Naive thymus-derived CD8-positive, alpha-beta T cell (primary cell): ENCODE measurements at regions not wholly inside any gene's neighbourhood (a gene's known extent, or its start where the extent isn't known, plus 50 kb on each side); places are given as distances from the start of the nearest gene placed in this dataset.
"Not testable (repeated sequence)": the region's sequence is repeated elsewhere in the genome, so short reads cannot be mapped to it uniquely, and the experiment has no call there.

Source experiments
- ATAC-seq, 2 donors: fragments of 150-1000 bp; cut with Tn5 transposase in 1 of 2; sonication (Bioruptor Pico), chemical (Tn5 transposase) in 1 of 2; 1 replicate in 1 of 2; 2 replicates in 1 of 2; pipeline ENCODE4 v1.10.0; 2021; ENCODE audit warnings: mild to moderate bottlenecking in 2 of 2, moderate library complexity in 2 of 2
- POLR2A ChIA-PET: fragments of 350-600 bp; sonication (Branson Sonifier 250); formaldehyde crosslinking; loops from one replicate; lab custom pipeline; 2021; ENCODE audit warnings: antibody characterized with exemption; lab: Charles Lee
- DNase-seq, 10 donors: peaks; one replicate each; pipeline versions ENCODE4 v3.0.0 to v3.0.0-alpha.2; 2020 to 2022
- H3K27ac Mint-ChIP-seq, 10 donors: one replicate each; pipeline ENCODE4 v1.8.0; 2020 to 2022; ENCODE audit warnings: mild to moderate bottlenecking in 10 of 10, mixed read lengths in 10 of 10, moderate library complexity in 4 of 10, inconsistent platforms in 1 of 10
- H3K27me3 Mint-ChIP-seq, 5 donors: one replicate each; pipeline ENCODE4 v1.8.0; 2021 to 2022; ENCODE audit warnings: mixed read lengths in 5 of 5
- H3K36me3 Mint-ChIP-seq, 3 donors: one replicate each; pipeline ENCODE4 v1.8.0; 2020 to 2022; ENCODE audit warnings: mixed read lengths in 3 of 3, mild to moderate bottlenecking in 2 of 3, inconsistent platforms in 1 of 3
- H3K4me1 Mint-ChIP-seq, 4 donors: one replicate each; pipeline ENCODE4 v1.8.0; 2021 to 2022; ENCODE audit warnings: mixed read lengths in 4 of 4
- H3K4me3 Mint-ChIP-seq, 10 donors: one replicate each; pipeline ENCODE4 v1.8.0; 2020 to 2022; ENCODE audit warnings: mild to moderate bottlenecking in 10 of 10, mixed read lengths in 10 of 10, moderate library complexity in 6 of 10, inconsistent platforms in 1 of 10
- H3K9me3 Mint-ChIP-seq, 9 donors: one replicate each; pipeline ENCODE4 v1.8.0; 2020 to 2022; ENCODE audit warnings: mixed read lengths in 9 of 9, mild to moderate bottlenecking in 3 of 9, inconsistent platforms in 1 of 9, moderate library complexity in 1 of 9

- no peaks in the 10 kb centered on the region for H3K36me3 Mint-ChIP-seq
- ATAC-seq = no peak
- POLR2A ChIA-PET = interaction anchor here (0.7 kb wide), 1 partner anchor 509 kb away, joined by 3 read pairs; no protein-coding TSS in a partner anchor
- peaks cover 0 to 4% (median 0%) of the 10 kb centered on the region in 9 donors for H3K9me3 Mint-ChIP-seq
- no peak overlapping the region for H3K4me3 Mint-ChIP-seq
- no peak for DNase-seq
- H3K27ac Mint-ChIP-seq = no peak overlapping the region
- peaks cover 44 to 78% (median 60%) of the 10 kb centered on the region in 5 donors for H3K27me3 Mint-ChIP-seq
- peaks cover 2 to 5% (median 3%) of the 10 kb centered on the region in 4 donors for H3K4me1 Mint-ChIP-seq
Measured at GRCh38 chr10:100647928-100648327, 97.5 kb upstream of the PAX2 start.

GRCh38 chr10:100650693-100651092, 94.7 kb upstream of the PAX2 start:
- peaks cover 0 to 2% (median 1%) of the 10 kb centered on the region in 3 donors for H3K36me3 Mint-ChIP-seq
- peaks cover 15 to 27% (median 20%) of the 10 kb centered on the region in 4 donors for H3K4me1 Mint-ChIP-seq
- peaks cover 49 to 93% (median 69%) of the 10 kb centered on the region in 5 donors for H3K27me3 Mint-ChIP-seq
- no peak overlapping the region for H3K27ac Mint-ChIP-seq
- no peak overlapping the region for H3K4me3 Mint-ChIP-seq
- DNase-seq = no peak
- no peak for ATAC-seq
- POLR2A ChIA-PET = no interaction called here
- H3K9me3 Mint-ChIP-seq = peaks cover 0 to 4% (median 0%) of the 10 kb centered on the region in 9 donors

- POLR2A ChIA-PET, H3K27ac Mint-ChIP-seq: not testable (repeated sequence)
- H3K4me1 Mint-ChIP-seq = peaks cover 18 to 30% (median 24%) of the 10 kb centered on the region in 4 donors
Measured at GRCh38 chr10:100651099-100651498, 94.3 kb upstream of the PAX2 start.

GRCh38 chr10:100651916-100652315, 93.5 kb upstream of the PAX2 start:
- no peak overlapping the region for H3K4me3 Mint-ChIP-seq
- peaks cover 45 to 87% (median 61%) of the 10 kb centered on the region in 5 donors for H3K27me3 Mint-ChIP-seq
- no peak for DNase-seq
- POLR2A ChIA-PET = no interaction called here
- H3K36me3 Mint-ChIP-seq = peaks cover 0 to 2% (median 2%) of the 10 kb centered on the region in 3 donors
- ATAC-seq = no peak
- no peak overlapping the region for H3K27ac Mint-ChIP-seq
- peaks cover 18 to 31% (median 24%) of the 10 kb centered on the region in 4 donors for H3K4me1 Mint-ChIP-seq
- peaks cover 0 to 4% (median 0%) of the 10 kb centered on the region in 9 donors for H3K9me3 Mint-ChIP-seq

More at GRCh38 chr10:100651099-100651498, 94.3 kb upstream of the PAX2 start:
- not testable (repeated sequence) for H3K36me3 Mint-ChIP-seq, H3K9me3 Mint-ChIP-seq, ATAC-seq, H3K4me3 Mint-ChIP-seq, DNase-seq
- peaks cover 49 to 93% (median 68%) of the 10 kb centered on the region in 5 donors for H3K27me3 Mint-ChIP-seq

- no peak for ATAC-seq
- Mint-ChIP-seq H3K9me3 (peaks cover 0 to 4% (median 0%) of the 10 kb centered on the region in 9 donors), H3K4me3 (peak overlapping the region in 5 of 10 donors; percentile 3 to 55 (median 23)), H3K4me1 (peaks cover 18 to 31% (median 26%) of the 10 kb centered on the region in 4 donors), H3K27me3 (peaks cover 50 to 87% (median 62%) of the 10 kb centered on the region in 5 donors), H3K36me3 (peaks cover 0 to 2% (median 2%) of the 10 kb centered on the region in 3 donors), H3K27ac (no peak overlapping the region)
- no peak for DNase-seq
- POLR2A ChIA-PET = no interaction called here
Measured at GRCh38 chr10:100652406-100653135, 92.8 kb upstream of the PAX2 start.

- H3K4me3 Mint-ChIP-seq = peak overlapping the region; percentile 27 to 87 (median 68)
- peaks cover 0 to 5% (median 0%) of the 10 kb centered on the region in 9 donors for H3K9me3 Mint-ChIP-seq
- DNase-seq = no peak
- H3K4me1 Mint-ChIP-seq = peaks cover 18 to 31% (median 26%) of the 10 kb centered on the region in 4 donors
- H3K36me3 Mint-ChIP-seq = peaks cover 0 to 2% (median 2%) of the 10 kb centered on the region in 3 donors
- peak overlapping the region in 1 of 10 donors; percentile 72 for H3K27ac Mint-ChIP-seq
- ATAC-seq = no peak
- POLR2A ChIA-PET = no interaction called here
- H3K27me3 Mint-ChIP-seq = peaks cover 53 to 87% (median 64%) of the 10 kb centered on the region in 5 donors
Measured at GRCh38 chr10:100653238-100653956, 92.0 kb upstream of the PAX2 start.

- peaks cover 52 to 87% (median 62%) of the 10 kb centered on the region in 5 donors for H3K27me3 Mint-ChIP-seq
- DNase-seq (peak in 4 of 10 donors; percentile 4 to 15 (median 12)), ATAC-seq (peak; percentile 56 to 57)
- peak overlapping the region in 2 of 10 donors; percentile 5 to 18 for H3K27ac Mint-ChIP-seq
- peaks cover 0 to 5% (median 0%) of the 10 kb centered on the region in 9 donors for H3K9me3 Mint-ChIP-seq
- H3K4me1 Mint-ChIP-seq = peaks cover 21 to 31% (median 27%) of the 10 kb centered on the region in 4 donors
- POLR2A ChIA-PET = interaction anchor here (0.5 kb wide), 1 partner anchor 11 kb away, joined by 3 read pairs; no protein-coding TSS in a partner anchor
- H3K36me3 Mint-ChIP-seq = peaks cover 0 to 2% (median 2%) of the 10 kb centered on the region in 3 donors
- H3K4me3 Mint-ChIP-seq = peak overlapping the region; percentile 75 to 93 (median 84)
Measured at GRCh38 chr10:100653957-100654781, 91.2 kb upstream of the PAX2 start.

GRCh38 chr10:100654782-100655325, 90.5 kb upstream of the PAX2 start:
- peaks cover 22 to 31% (median 28%) of the 10 kb centered on the region in 4 donors for H3K4me1 Mint-ChIP-seq
- peaks cover 54 to 87% (median 64%) of the 10 kb centered on the region in 5 donors for H3K27me3 Mint-ChIP-seq
- peaks cover 0 to 5% (median 0%) of the 10 kb centered on the region in 9 donors for H3K9me3 Mint-ChIP-seq
- ATAC-seq = peak; percentile 70 to 80
- DNase-seq = peak in 5 of 10 donors; percentile 9 to 40 (median 31)
- H3K4me3 Mint-ChIP-seq = peak overlapping the region; percentile 77 to 93 (median 88)
- POLR2A ChIA-PET = interaction anchor here (0.5 kb wide), 1 partner anchor 11 kb away, joined by 3 read pairs; no protein-coding TSS in a partner anchor
- H3K27ac Mint-ChIP-seq = peak overlapping the region in 4 of 10 donors; percentile 5 to 79 (median 57)
- peaks cover 0 to 2% (median 2%) of the 10 kb centered on the region in 3 donors for H3K36me3 Mint-ChIP-seq

GRCh38 chr10:100655326-100655759, 90.0 kb upstream of the PAX2 start:
- no peak for DNase-seq
- ATAC-seq = no peak
- peaks cover 0 to 5% (median 0%) of the 10 kb centered on the region in 9 donors for H3K9me3 Mint-ChIP-seq
- POLR2A ChIA-PET = no interaction called here
- peaks cover 22 to 31% (median 28%) of the 10 kb centered on the region in 4 donors for H3K4me1 Mint-ChIP-seq
- H3K36me3 Mint-ChIP-seq = peaks cover 0 to 2% (median 2%) of the 10 kb centered on the region in 3 donors
- H3K27me3 Mint-ChIP-seq = peaks cover 54 to 87% (median 65%) of the 10 kb centered on the region in 5 donors
- peak overlapping the region; percentile 77 to 92 (median 88) for H3K4me3 Mint-ChIP-seq
- H3K27ac Mint-ChIP-seq = peak overlapping the region in 2 of 10 donors; percentile 25 to 61

GRCh38 chr10:100655760-100656421, 89.5 kb upstream of the PAX2 start:
- H3K9me3 Mint-ChIP-seq = peaks cover 0 to 5% (median 0%) of the 10 kb centered on the region in 9 donors
- ATAC-seq (no peak), DNase-seq (no peak)
- POLR2A ChIA-PET = no interaction called here
- H3K36me3 Mint-ChIP-seq = peaks cover 0 to 2% (median 2%) of the 10 kb centered on the region in 3 donors
- peaks cover 22 to 31% (median 28%) of the 10 kb centered on the region in 4 donors for H3K4me1 Mint-ChIP-seq
- peaks cover 58 to 88% (median 69%) of the 10 kb centered on the region in 5 donors for H3K27me3 Mint-ChIP-seq
- H3K4me3 Mint-ChIP-seq = peak overlapping the region; percentile 77 to 92 (median 88)
- peak overlapping the region in 3 of 10 donors; percentile 31 to 61 (median 32) for H3K27ac Mint-ChIP-seq

- Mint-ChIP-seq H3K4me3 (peak overlapping the region in 1 of 10 donors; percentile 87), H3K27ac (no peak overlapping the region), H3K36me3 (peaks cover 0 to 2% (median 2%) of the 10 kb centered on the region in 3 donors), H3K27me3 (peaks cover 61 to 94% (median 74%) of the 10 kb centered on the region in 5 donors), H3K4me1 (peaks cover 22 to 31% (median 28%) of the 10 kb centered on the region in 4 donors), H3K9me3 (peaks cover 0 to 5% (median 0%) of the 10 kb centered on the region in 9 donors)
- peak in 1 of 10 donors; percentile 8 for DNase-seq
- POLR2A ChIA-PET = no interaction called here
- peak; percentile 7 to 16 for ATAC-seq
Measured at GRCh38 chr10:100656454-100656853, 88.9 kb upstream of the PAX2 start.
